ENCODE measurements at regions not wholly inside any gene's neighbourhood (a gene's known extent, or its start where the extent isn't known, plus 50 kb on each side); places are given as distances from the start of the nearest gene placed in this dataset.

DNA sequence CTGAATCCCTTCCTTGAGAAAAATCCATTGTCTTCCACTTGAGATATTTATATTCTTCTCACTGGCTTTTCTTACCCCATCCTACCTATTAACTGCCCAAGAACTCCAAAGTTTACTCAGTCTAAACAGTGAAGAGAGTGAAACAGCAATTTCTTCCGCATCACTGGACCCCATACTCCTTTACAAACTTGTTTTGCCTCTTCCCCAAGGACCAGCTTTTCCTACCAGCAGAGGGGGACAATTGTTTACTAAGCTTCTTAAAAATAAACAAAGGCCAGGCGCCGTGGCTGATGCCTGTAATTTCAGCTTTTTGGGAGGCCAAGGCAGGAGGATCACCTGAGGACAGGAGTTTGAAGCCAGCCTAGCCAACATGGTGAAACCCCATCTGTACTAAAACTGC is 52.0 kb downstream of the LRATD1 start:
- no peaks in the 10 kb centered on the region for H3K36me3 ChIP-seq (ENCODE audit: control insufficient read depth in 4 of 4, insufficient read depth in 4 of 4, low read length in 4 of 4)
- no peaks in the 10 kb centered on the region for H3K27me3 ChIP-seq (ENCODE audit: control insufficient read depth in 3 of 3, insufficient read depth in 3 of 3, low read length in 2 of 3)
- H3K27ac ChIP-seq (ENCODE audit: low read depth in 1 of 2, low read length in 1 of 2), result no peak overlapping the region
- WGBS, 2 donors, result 72 to 80% methylated on average over 3 of the region's 3 CpGs
- H3K4me3 ChIP-seq, result no peak overlapping the region
- H3K9ac ChIP-seq (ENCODE audit: insufficient read depth in 1 of 2, low read length in 2 of 2), result no peak overlapping the region
- DNase-seq, result no peak
- ATAC-seq (ENCODE audit: insufficient read depth, low FRiP score), result no peak
- TF ChIP-seq, protein P1, sequence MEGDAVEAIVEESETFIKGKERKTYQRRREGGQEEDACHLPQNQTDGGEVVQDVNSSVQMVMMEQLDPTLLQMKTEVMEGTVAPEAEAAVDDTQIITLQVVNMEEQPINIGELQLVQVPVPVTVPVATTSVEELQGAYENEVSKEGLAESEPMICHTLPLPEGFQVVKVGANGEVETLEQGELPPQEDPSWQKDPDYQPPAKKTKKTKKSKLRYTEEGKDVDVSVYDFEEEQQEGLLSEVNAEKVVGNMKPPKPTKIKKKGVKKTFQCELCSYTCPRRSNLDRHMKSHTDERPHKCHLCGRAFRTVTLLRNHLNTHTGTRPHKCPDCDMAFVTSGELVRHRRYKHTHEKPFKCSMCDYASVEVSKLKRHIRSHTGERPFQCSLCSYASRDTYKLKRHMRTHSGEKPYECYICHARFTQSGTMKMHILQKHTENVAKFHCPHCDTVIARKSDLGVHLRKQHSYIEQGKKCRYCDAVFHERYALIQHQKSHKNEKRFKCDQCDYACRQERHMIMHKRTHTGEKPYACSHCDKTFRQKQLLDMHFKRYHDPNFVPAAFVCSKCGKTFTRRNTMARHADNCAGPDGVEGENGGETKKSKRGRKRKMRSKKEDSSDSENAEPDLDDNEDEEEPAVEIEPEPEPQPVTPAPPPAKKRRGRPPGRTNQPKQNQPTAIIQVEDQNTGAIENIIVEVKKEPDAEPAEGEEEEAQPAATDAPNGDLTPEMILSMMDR (IDR thresholded peaks at IDR 0.05; ENCODE audit: control extremely low read depth, extremely low read depth), result no peak
- H3K9me3 ChIP-seq (ENCODE audit: control insufficient read depth in 4 of 4, insufficient read depth in 3 of 4, low read length in 3 of 4), result no peaks in the 10 kb centered on the region
- H3K4me1 ChIP-seq (ENCODE audit: control insufficient read depth in 5 of 5, insufficient read depth in 5 of 5, low read length in 5 of 5), result no peaks in the 10 kb centered on the region

- no peak overlapping the region for H3K9ac ChIP-seq (ENCODE audit: insufficient read depth in 1 of 2, low read length in 2 of 2)
- no peaks in the 10 kb centered on the region for H3K36me3 ChIP-seq (ENCODE audit: control insufficient read depth in 4 of 4, insufficient read depth in 4 of 4, low read length in 4 of 4)
- H3K4me1 ChIP-seq (ENCODE audit: control insufficient read depth in 5 of 5, insufficient read depth in 5 of 5, low read length in 5 of 5), result no peaks in the 10 kb centered on the region
- H3K9me3 ChIP-seq (ENCODE audit: control insufficient read depth in 4 of 4, insufficient read depth in 3 of 4, low read length in 3 of 4), result no peaks in the 10 kb centered on the region
- H3K27ac ChIP-seq (ENCODE audit: low read depth in 1 of 2, low read length in 1 of 2), result no peak overlapping the region
- no peak overlapping the region for H3K4me3 ChIP-seq
- no peaks in the 10 kb centered on the region for H3K27me3 ChIP-seq (ENCODE audit: control insufficient read depth in 3 of 3, insufficient read depth in 3 of 3, low read length in 2 of 3)
- TF ChIP-seq, protein P1 (IDR thresholded peaks at IDR 0.05; ENCODE audit: control extremely low read depth, extremely low read depth), result no peak
- WGBS, 2 donors, result 90 to 97% methylated on average over 4 of the region's 4 CpGs
- DNase-seq (no peak), ATAC-seq (ENCODE audit: insufficient read depth, low FRiP score) (no peak)
These were observed 58.4 kb downstream of the LRATD1 start for GRCh38 chr2:14690926-14691325.

GRCh38 chr2:14693874-14694273 is 61.4 kb downstream of the LRATD1 start:
- Histone ChIP-seq H3K4me3 (no peak overlapping the region), H3K4me1 (ENCODE audit: control insufficient read depth in 5 of 5, insufficient read depth in 5 of 5, low read length in 5 of 5) (no peaks in the 10 kb centered on the region), H3K9me3 (ENCODE audit: control insufficient read depth in 4 of 4, insufficient read depth in 3 of 4, low read length in 3 of 4) (no peaks in the 10 kb centered on the region), H3K27me3 (ENCODE audit: control insufficient read depth in 3 of 3, insufficient read depth in 3 of 3, low read length in 2 of 3) (no peaks in the 10 kb centered on the region), H3K9ac (ENCODE audit: insufficient read depth in 1 of 2, low read length in 2 of 2) (no peak overlapping the region), H3K36me3 (ENCODE audit: control insufficient read depth in 4 of 4, insufficient read depth in 4 of 4, low read length in 4 of 4) (no peaks in the 10 kb centered on the region), H3K27ac (ENCODE audit: low read depth in 1 of 2, low read length in 1 of 2) (no peak overlapping the region)
- 82 to 88% methylated on average over 2 of the region's 2 CpGs for WGBS, 2 donors
- ATAC-seq (ENCODE audit: insufficient read depth, low FRiP score) (no peak), DNase-seq (no peak)
- TF ChIP-seq, protein P1 (IDR thresholded peaks at IDR 0.05; ENCODE audit: control extremely low read depth, extremely low read depth), result no peak

DNA sequence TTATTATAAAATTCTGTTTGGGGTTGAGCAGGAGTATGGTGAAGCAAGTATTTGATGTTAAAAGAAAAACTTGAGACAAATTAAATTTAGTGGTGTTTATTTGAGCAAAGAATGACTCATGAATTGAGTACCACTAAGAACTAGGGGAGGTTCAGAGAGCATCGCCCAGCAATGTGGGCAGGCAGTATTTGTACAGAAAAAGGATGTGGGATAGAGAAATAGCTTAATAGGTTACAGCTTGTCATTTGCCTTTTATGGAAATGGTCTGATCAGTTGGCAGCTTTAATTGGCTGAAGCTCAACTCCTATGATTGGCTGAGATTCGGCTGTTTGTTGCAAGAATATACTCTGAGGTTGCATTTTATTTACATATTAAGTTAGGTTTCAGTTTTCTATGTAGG is 68.2 kb downstream of the LRATD1 start:
- TF ChIP-seq, protein P1 (IDR thresholded peaks at IDR 0.05; ENCODE audit: control extremely low read depth, extremely low read depth), result no peak

More for the DNA sequence above, 68.2 kb downstream of the LRATD1 start:
- no peak overlapping the region for H3K9ac ChIP-seq (ENCODE audit: insufficient read depth in 1 of 2, low read length in 2 of 2)
- no peaks in the 10 kb centered on the region for H3K27me3 ChIP-seq (ENCODE audit: control insufficient read depth in 3 of 3, insufficient read depth in 3 of 3, low read length in 2 of 3)
- DNase-seq (no peak), ATAC-seq (ENCODE audit: insufficient read depth, low FRiP score) (no peak)
- no peak overlapping the region for H3K4me3 ChIP-seq
- 81 to 84% methylated on average over 2 of the region's 2 CpGs for WGBS, 2 donors
- no peaks in the 10 kb centered on the region for H3K9me3 ChIP-seq (ENCODE audit: control insufficient read depth in 4 of 4, insufficient read depth in 3 of 4, low read length in 3 of 4)
- H3K4me1 ChIP-seq (ENCODE audit: control insufficient read depth in 5 of 5, insufficient read depth in 5 of 5, low read length in 5 of 5), result no peaks in the 10 kb centered on the region
- no peaks in the 10 kb centered on the region for H3K36me3 ChIP-seq (ENCODE audit: control insufficient read depth in 4 of 4, insufficient read depth in 4 of 4, low read length in 4 of 4)
- H3K27ac ChIP-seq (ENCODE audit: low read depth in 1 of 2, low read length in 1 of 2), result no peak overlapping the region

Data from lung (tissue), 11 donors.